SK-N-SH treated with all-trans-retinoic acid at 6 μM for 48 hours (cell line): ENCODE measurements at regions not wholly inside any gene's neighbourhood (a gene's known extent, or its start where the extent isn't known, plus 50 kb on each side); places are given as distances from the start of the nearest gene placed in this dataset.

Experiments used
- ARNTL ChIP-seq: fragments of 450-650 bp; formaldehyde crosslinking; IDR thresholded peaks from 2 replicates; pipeline ENCODE4 v1.5.0; 2020; ENCODE audit warnings: low read depth, mild to moderate bottlenecking, moderate library complexity, borderline replicate concordance
- BACH2 ChIP-seq: fragments of 250-450 bp; sonication (Bioruptor Pico); IDR thresholded peaks from 2 replicates; pipeline ENCODE4 v1.9.0; 2021; ENCODE audit warnings: mild to moderate bottlenecking, borderline replicate concordance
- GLIS3 ChIP-seq: fragments of 250-450 bp; sonication (Bioruptor Pico); IDR thresholded peaks from 2 replicates; pipeline ENCODE4 v1.5.0; 2020; ENCODE audit warnings: mild to moderate bottlenecking, moderate library complexity
- ISL1 ChIP-seq: fragments of 250-450 bp; sonication (Bioruptor Pico); IDR thresholded peaks from 2 replicates; pipeline ENCODE4 v2.1.2; 2022; ENCODE audit warnings: mild to moderate bottlenecking, moderate library complexity
- OSR1 ChIP-seq: fragments of 250-450 bp; sonication (Bioruptor Pico); IDR thresholded peaks from 2 replicates; pipeline ENCODE4 v1.8.0; 2022; ENCODE audit warnings: moderate library complexity, mild to moderate bottlenecking, inconsistent platforms
- PPARA ChIP-seq: fragments of 250-450 bp; sonication (Bioruptor Pico); IDR thresholded peaks from 2 replicates; pipeline ENCODE4 v1.5.0; 2020; ENCODE audit warnings: mild to moderate bottlenecking, borderline replicate concordance
- RARB ChIP-seq: fragments of 250-450 bp; sonication (Bioruptor Pico); IDR thresholded peaks from 2 replicates; pipeline ENCODE4 v1.8.0; 2021; ENCODE audit warnings: mild to moderate bottlenecking, moderate library complexity
- TOX ChIP-seq: fragments of 250-450 bp; sonication (Bioruptor Pico); IDR thresholded peaks from 2 replicates; pipeline ENCODE4 v1.8.0; 2021; ENCODE audit warnings: mild to moderate bottlenecking, moderate library complexity, borderline replicate concordance
- ZC3H10 ChIP-seq: fragments of 250-450 bp; sonication (Bioruptor Pico); IDR thresholded peaks from 2 replicates; pipeline ENCODE4 v1.5.1; 2021; ENCODE audit warnings: mild to moderate bottlenecking, moderate library complexity
- ZNF565 ChIP-seq: fragments of 450-650 bp; formaldehyde crosslinking; conservative IDR thresholded peaks from 2 replicates; pipeline ENCODE4 v1.5.0; 2020; ENCODE audit warnings: low read depth, mild to moderate bottlenecking, moderate library complexity
- TF ChIP-seq, protein P1 (sequence below): fragments of 250-450 bp; sonication (Bioruptor Pico); IDR thresholded peaks from 2 replicates; pipeline ENCODE4 v1.5.1; 2020; ENCODE audit warnings: low read depth, mild to moderate bottlenecking, moderate library complexity
- TF ChIP-seq, protein P2 (sequence below): fragments of 250-450 bp; sonication (Bioruptor Pico); IDR thresholded peaks from 2 replicates; pipeline ENCODE4 v1.8.0; 2020; ENCODE audit warnings: mild to moderate bottlenecking, moderate library complexity, borderline replicate concordance

DNA sequence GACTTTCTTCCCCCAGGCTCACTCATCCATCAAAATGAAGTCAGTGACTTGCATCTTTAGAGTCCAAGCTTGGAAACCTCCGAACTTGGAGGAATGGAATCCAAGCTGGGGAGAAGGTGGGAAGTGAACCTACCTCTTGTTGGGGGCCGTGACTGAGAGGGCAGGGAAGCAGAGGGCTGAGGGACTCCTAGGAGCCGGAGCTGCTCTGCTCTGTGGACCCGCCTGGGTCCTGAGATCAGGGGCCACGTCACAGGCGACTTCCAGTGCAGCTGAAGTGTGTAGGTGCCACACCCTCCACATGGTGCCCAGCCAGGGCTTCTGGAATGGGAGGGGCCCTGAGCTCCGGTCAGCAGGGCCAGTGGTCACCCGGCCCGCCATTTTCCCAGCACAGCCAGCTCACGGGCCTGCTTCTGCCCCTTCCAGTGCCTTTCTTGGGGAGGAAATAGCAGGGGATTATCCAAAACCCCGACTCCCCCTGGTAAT lies 63.4 kb upstream of the OTOS start:
- TF ChIP-seq GLIS3 (CRISPR knock-in tag) (no peak), ZNF565 (no peak), BACH2 (no peak), ISL1 (CRISPR knock-in tag) (no peak), RARB (CRISPR knock-in tag) (no peak), PPARA (CRISPR knock-in tag) (no peak), TOX (CRISPR knock-in tag) (no peak), ARNTL (no peak), ZC3H10 (CRISPR knock-in tag) (no peak), OSR1 (no peak)
- TF ChIP-seq, protein P1, sequence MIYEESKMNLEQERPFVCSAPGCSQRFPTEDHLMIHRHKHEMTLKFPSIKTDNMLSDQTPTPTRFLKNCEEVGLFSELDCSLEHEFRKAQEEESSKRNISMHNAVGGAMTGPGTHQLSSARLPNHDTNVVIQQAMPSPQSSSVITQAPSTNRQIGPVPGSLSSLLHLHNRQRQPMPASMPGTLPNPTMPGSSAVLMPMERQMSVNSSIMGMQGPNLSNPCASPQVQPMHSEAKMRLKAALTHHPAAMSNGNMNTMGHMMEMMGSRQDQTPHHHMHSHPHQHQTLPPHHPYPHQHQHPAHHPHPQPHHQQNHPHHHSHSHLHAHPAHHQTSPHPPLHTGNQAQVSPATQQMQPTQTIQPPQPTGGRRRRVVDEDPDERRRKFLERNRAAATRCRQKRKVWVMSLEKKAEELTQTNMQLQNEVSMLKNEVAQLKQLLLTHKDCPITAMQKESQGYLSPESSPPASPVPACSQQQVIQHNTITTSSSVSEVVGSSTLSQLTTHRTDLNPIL (CRISPR knock-in tag) = no peak
- TF ChIP-seq, protein P2, sequence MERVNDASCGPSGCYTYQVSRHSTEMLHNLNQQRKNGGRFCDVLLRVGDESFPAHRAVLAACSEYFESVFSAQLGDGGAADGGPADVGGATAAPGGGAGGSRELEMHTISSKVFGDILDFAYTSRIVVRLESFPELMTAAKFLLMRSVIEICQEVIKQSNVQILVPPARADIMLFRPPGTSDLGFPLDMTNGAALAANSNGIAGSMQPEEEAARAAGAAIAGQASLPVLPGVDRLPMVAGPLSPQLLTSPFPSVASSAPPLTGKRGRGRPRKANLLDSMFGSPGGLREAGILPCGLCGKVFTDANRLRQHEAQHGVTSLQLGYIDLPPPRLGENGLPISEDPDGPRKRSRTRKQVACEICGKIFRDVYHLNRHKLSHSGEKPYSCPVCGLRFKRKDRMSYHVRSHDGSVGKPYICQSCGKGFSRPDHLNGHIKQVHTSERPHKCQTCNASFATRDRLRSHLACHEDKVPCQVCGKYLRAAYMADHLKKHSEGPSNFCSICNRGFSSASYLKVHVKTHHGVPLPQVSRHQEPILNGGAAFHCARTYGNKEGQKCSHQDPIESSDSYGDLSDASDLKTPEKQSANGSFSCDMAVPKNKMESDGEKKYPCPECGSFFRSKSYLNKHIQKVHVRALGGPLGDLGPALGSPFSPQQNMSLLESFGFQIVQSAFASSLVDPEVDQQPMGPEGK (CRISPR knock-in tag) = no peak
